ENCODE measurements at regions not wholly inside any gene's neighbourhood (a gene's known extent, or its start where the extent isn't known, plus 50 kb on each side); places are given as distances from the start of the nearest gene placed in this dataset.

- no peak for TF ChIP-seq EZH2 (IDR thresholded peaks at IDR 0.05; ENCODE audit: low read length)
- TF ChIP-seq CTCF (optimal IDR thresholded peaks at IDR 0.05 in 1 of 3, IDR thresholded peaks at IDR 0.05 in 1 of 3, conservative IDR thresholded peaks at IDR 0.05 in 1 of 3; ENCODE audit: extremely low read depth in 1 of 3, insufficient read depth in 2 of 3, low read length in 3 of 3) = no peak
These were observed 212.7 kb upstream of the FSHR start for GRCh38 chr2:49367003-49367402.
